K562 (cell line): ENCODE measurements at regions not wholly inside any gene's neighbourhood (a gene's known extent, or its start where the extent isn't known, plus 50 kb on each side); places are given as distances from the start of the nearest gene placed in this dataset.

Experiments used
- ATAC-seq: fragments of 200-7000 bp; cut with Tn5 transposase; 3 replicates; pipeline ENCODE4 v1.9.1; 2020; ENCODE audit warnings: moderate library complexity
- BruUV-seq: library from RNA; stranded (reverse); fragments of 400-500 nt; replicated peaks from 2 replicates; lab custom pipeline; 2021; lab: Mats Ljungman, UMichigan
- CTCF ChIA-PET: fragments of 300-600 bp; formaldehyde crosslinking; extraction: SDS; loops from one replicate; lab custom pipeline; 2021; ENCODE audit warnings: low intra/inter-chr PET ratio; lab: Yijun Ruan, JAX
- POLR2A ChIA-PET: fragments of 300-600, 350-650 bp; sonication (Branson Sonifier 250); formaldehyde crosslinking; extraction: SDS; loops from one replicate; lab custom pipeline; 2021; ENCODE audit warnings: antibody characterized with exemption, inconsistent platforms; lab: Yijun Ruan, JAX
- DNase-seq, 4 experiments: peaks; one replicate each; pipeline versions ENCODE4 v3.0.0 to v3.0.0-alpha.2; 2011 to 2018; ENCODE audit warnings: low spot score in 3 of 4, mixed read lengths in 3 of 4; ENCODE audit errors: extremely low read depth in 1 of 4
- FAIRE-seq: peaks from 2 replicates; lab custom pipeline; 2011; peaks lifted over from hg19 to GRCh38; lab: Jason Lieb, UNC
- H2AFZ ChIP-seq: 2 replicates; pipeline ENCODE4 v1.6.0; 2011; ENCODE audit warnings: low read depth, low read length, control low read depth, inconsistent platforms
- H3K27ac ChIP-seq: fragments of 200-600 bp; 3 replicates; pipeline ENCODE4 v1.8.0; 2011; ENCODE audit warnings: low read depth, mild to moderate bottlenecking, control low read depth, inconsistent platforms, low read length, moderate library complexity, mixed read lengths; ENCODE audit errors: extremely low read depth
- H3K27me3 ChIP-seq, 2 experiments: fragments of 300-600 bp in 1 of 2; 2 replicates in 1 of 2; 3 replicates in 1 of 2; pipeline versions ENCODE4 v1.6.0 to v1.8.0; 2011; ENCODE audit warnings: inconsistent platforms in 2 of 2, low read length in 2 of 2, mild to moderate bottlenecking in 1 of 2, mixed read lengths in 1 of 2, moderate library complexity in 1 of 2; ENCODE audit not compliant: control insufficient read depth in 2 of 2, insufficient read depth in 2 of 2
- H3K36me3 ChIP-seq: fragments of 300-600 bp; 3 replicates; pipeline ENCODE4 v1.8.0; 2011; ENCODE audit warnings: mild to moderate bottlenecking, low read length, inconsistent platforms; ENCODE audit not compliant: control insufficient read depth, insufficient read depth
- H3K4me1 ChIP-seq, 2 experiments: fragments of 200-600 bp in 1 of 2; replicated peaks in 1 of 2; 2 replicates in 1 of 2; 3 replicates in 1 of 2; pipeline versions ENCODE4 v1.5.1 to v1.8.0; 2011; ENCODE audit warnings: inconsistent platforms in 2 of 2, low read length in 2 of 2, mild to moderate bottlenecking in 1 of 2, mixed read lengths in 1 of 2, moderate library complexity in 1 of 2; ENCODE audit not compliant: control insufficient read depth in 2 of 2, insufficient read depth in 2 of 2
- H3K4me2 ChIP-seq: 2 replicates; pipeline ENCODE4 v1.6.1; 2011; ENCODE audit warnings: low read length, control low read depth, inconsistent platforms, mixed read lengths; ENCODE audit not compliant: insufficient read depth
- H3K4me3 ChIP-seq: fragments of 200-600 bp; sonication (generic), shearing (Covaris generic); 2 replicates; pipeline ENCODE4 v1.5.1; 2016; ENCODE audit warnings: control low read depth, inconsistent platforms
- H3K79me2 ChIP-seq: fragments of 200-600 bp; 3 replicates; pipeline ENCODE4 v1.8.0; 2011; ENCODE audit warnings: low read length, inconsistent platforms; ENCODE audit not compliant: control insufficient read depth, insufficient read depth
- H3K9ac ChIP-seq, 2 experiments: 2 replicates each; pipeline versions ENCODE4 v1.6.0 to v1.6.1; 2011; ENCODE audit warnings: low read depth in 2 of 2, low read length in 2 of 2, control low read depth in 1 of 2, inconsistent platforms in 1 of 2, mild to moderate bottlenecking in 1 of 2, mixed read lengths in 1 of 2; ENCODE audit not compliant: insufficient read depth in 1 of 2
- H3K9me1 ChIP-seq: one replicate; pipeline ENCODE4 v1.6.0; 2011; ENCODE audit warnings: inconsistent platforms, mild to moderate bottlenecking, low read length, moderate library complexity; ENCODE audit not compliant: control insufficient read depth, insufficient read depth
- H3K9me3 ChIP-seq: replicated peaks from 2 replicates; pipeline ENCODE4 v1.5.1; 2011; ENCODE audit warnings: low read depth, low read length, inconsistent platforms; ENCODE audit not compliant: control insufficient read depth, insufficient read depth
- H4K20me1 ChIP-seq: replicated peaks from 2 replicates; pipeline ENCODE4 v1.6.1; 2011; ENCODE audit warnings: low read length, inconsistent platforms, mixed read lengths; ENCODE audit not compliant: control insufficient read depth, insufficient read depth
- C11orf30 ChIP-seq: fragments of 450-650 bp; IDR thresholded peaks from 2 replicates; pipeline ENCODE4 v1.6.1; 2016; ENCODE audit warnings: low read depth, mild to moderate bottlenecking
- CBFB ChIP-seq: sonication (generic); formaldehyde crosslinking; IDR thresholded peaks from 2 replicates; pipeline ENCODE4 v1.4.0; 2020; ENCODE audit warnings: mild to moderate bottlenecking, missing genetic modification reagents
- CREBBP ChIP-seq: IDR thresholded peaks from one replicate; pipeline ENCODE4 v1.6.1; 2012; ENCODE audit warnings: low read depth, mild to moderate bottlenecking, control low read depth, inconsistent platforms, low read length
- MAFF ChIP-seq: IDR thresholded peaks from 2 replicates; pipeline ENCODE4 v1.6.1; 2012; ENCODE audit warnings: low read length, improper control_type of control experiment
- NEUROD1 ChIP-seq: fragments of 150-350 bp; IDR thresholded peaks from 2 replicates; pipeline ENCODE4 v1.6.1; 2014; ENCODE audit warnings: borderline replicate concordance, low read length, low read depth; ENCODE audit not compliant: partially characterized antibody
- NFE2 ChIP-seq: IDR thresholded peaks from 2 replicates; pipeline ENCODE4 v1.6.1; 2014; ENCODE audit warnings: antibody characterized with exemption, low read depth
- NONO ChIP-seq, 2 experiments: fragments of 200-400 bp in 1 of 2; fragments of 450-650 bp in 1 of 2; formaldehyde crosslinking in 1 of 2; IDR thresholded peaks; 2 replicates each; pipeline ENCODE4 v1.6.1; 2017; ENCODE audit warnings: low read depth in 2 of 2, mild to moderate bottlenecking in 2 of 2, moderate library complexity in 2 of 2, low read length in 1 of 2
- PTBP1 ChIP-seq: fragments of 200-400 bp; formaldehyde crosslinking; IDR thresholded peaks from 2 replicates; pipeline ENCODE4 v1.6.1; 2017; ENCODE audit warnings: low read depth, low read length
- SIN3B ChIP-seq: fragments of 450-650 bp; IDR thresholded peaks from 2 replicates; pipeline ENCODE4 v1.6.1; 2017; ENCODE audit warnings: low read depth, mild to moderate bottlenecking, moderate library complexity
- TRIM24 ChIP-seq, 2 experiments: fragments of 450-650 bp; IDR thresholded peaks; 2 replicates each; pipeline ENCODE4 v1.6.1; 2016
- XRCC3 ChIP-seq: fragments of 450-650 bp; IDR thresholded peaks from 2 replicates; pipeline ENCODE4 v1.6.1; 2017; ENCODE audit warnings: mild to moderate bottlenecking, moderate library complexity
- ZNF347 ChIP-seq: fragments of 450-650 bp; formaldehyde crosslinking; IDR thresholded peaks from 2 replicates; pipeline ENCODE4 v1.4.0; 2020; ENCODE audit warnings: low read depth, mild to moderate bottlenecking, moderate library complexity
- in situ Hi-C: fragments of 300-500 bp; cut with MboI; formaldehyde crosslinking; loops from 4 replicates; pipeline ENCODE4 v1.15.0; 2018; ENCODE audit warnings: inconsistent platforms, mixed read lengths
- intact Hi-C: fragments of 100-400 bp; cut with micrococcal nuclease; formaldehyde crosslinking; loops from 2 replicates; pipeline ENCODE4 v1.14.2; 2022
- TF ChIP-seq, protein P1 (sequence below): IDR thresholded peaks from 3 replicates; pipeline ENCODE4 v1.6.1; 2011; ENCODE audit warnings: borderline replicate concordance, mild to moderate bottlenecking, moderate library complexity; ENCODE audit not compliant: insufficient read length; ENCODE audit errors: extremely low read depth
- TF ChIP-seq, protein P2 (sequence below), 3 experiments: IDR thresholded peaks in 2 of 3; conservative IDR thresholded peaks in 1 of 3; 2 replicates each; pipeline ENCODE4 v1.5.1; 2011 to 2012; ENCODE audit warnings: low read length in 3 of 3, mild to moderate bottlenecking in 3 of 3, control low read depth in 2 of 3, improper control_type of control experiment in 1 of 3, inconsistent platforms in 1 of 3, low read depth in 1 of 3, mixed read lengths in 1 of 3, moderate library complexity in 1 of 3; ENCODE audit not compliant: insufficient read depth in 2 of 3
- TF ChIP-seq, protein P3 (sequence below): fragments of 250-450 bp; sonication (Bioruptor Pico); IDR thresholded peaks from 2 replicates; pipeline ENCODE4 v1.8.0; 2022; ENCODE audit warnings: moderate library complexity, mild to moderate bottlenecking, inconsistent platforms
- TF ChIP-seq, protein P4 (sequence below): fragments of 250-450 bp; sonication (Bioruptor Pico); IDR thresholded peaks from 2 replicates; pipeline ENCODE4 v1.5.0; 2022; ENCODE audit warnings: mild to moderate bottlenecking

DNA sequence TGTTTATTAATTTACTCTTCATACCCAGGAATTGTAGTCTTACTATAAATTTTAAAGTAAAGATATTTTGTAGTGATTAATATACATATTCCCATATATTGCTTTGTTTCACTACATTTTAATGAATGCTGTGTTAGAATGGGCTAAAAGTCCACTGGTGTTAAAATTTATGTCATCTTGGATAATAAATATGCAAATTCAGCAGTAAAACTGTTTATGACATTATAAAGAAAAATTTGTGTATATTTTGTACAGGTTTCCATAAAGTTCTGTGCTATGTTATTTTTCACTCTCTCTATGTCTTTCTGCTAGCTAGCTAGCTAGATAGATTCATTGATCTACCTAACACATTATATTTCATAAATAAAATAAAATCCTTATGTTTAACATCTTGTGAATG, 1071.2 kb downstream of the FAT4 start:
- POLR2A ChIA-PET = no interaction called here
- intact Hi-C loops = no loop called here
- no peaks in the 10 kb centered on the region for H3K9me1 ChIP-seq
- no peaks in the 10 kb centered on the region for H3K36me3 ChIP-seq
- H3K9me3 ChIP-seq = peaks cover 2% of the 10 kb centered on the region
- no peaks in the 10 kb centered on the region for H4K20me1 ChIP-seq
- no peaks in the 10 kb centered on the region for H3K4me1 ChIP-seq
- ATAC-seq = no peak
- H2AFZ ChIP-seq = no peak overlapping the region
- no peaks in the 10 kb centered on the region for H3K79me2 ChIP-seq
- no peak overlapping the region for H3K9ac ChIP-seq
- H3K27ac ChIP-seq = no peak overlapping the region
- in situ Hi-C loops = no loop called here
- CTCF ChIA-PET = no interaction called here
- H3K27me3 ChIP-seq = no peaks in the 10 kb centered on the region
- no peak for FAIRE-seq
- BruUV-seq = no TSS peak
- H3K4me2 ChIP-seq = no peak overlapping the region
- no peak for DNase-seq
- no peak overlapping the region for H3K4me3 ChIP-seq
- no peak for TF ChIP-seq NEUROD1
- TF ChIP-seq SIN3B = no peak
- TF ChIP-seq NONO (IDR thresholded peaks at IDR 0.05; ENCODE audit: low read depth in 2 of 2, low read length in 1 of 2) = no peak
- TF ChIP-seq, protein P1, sequence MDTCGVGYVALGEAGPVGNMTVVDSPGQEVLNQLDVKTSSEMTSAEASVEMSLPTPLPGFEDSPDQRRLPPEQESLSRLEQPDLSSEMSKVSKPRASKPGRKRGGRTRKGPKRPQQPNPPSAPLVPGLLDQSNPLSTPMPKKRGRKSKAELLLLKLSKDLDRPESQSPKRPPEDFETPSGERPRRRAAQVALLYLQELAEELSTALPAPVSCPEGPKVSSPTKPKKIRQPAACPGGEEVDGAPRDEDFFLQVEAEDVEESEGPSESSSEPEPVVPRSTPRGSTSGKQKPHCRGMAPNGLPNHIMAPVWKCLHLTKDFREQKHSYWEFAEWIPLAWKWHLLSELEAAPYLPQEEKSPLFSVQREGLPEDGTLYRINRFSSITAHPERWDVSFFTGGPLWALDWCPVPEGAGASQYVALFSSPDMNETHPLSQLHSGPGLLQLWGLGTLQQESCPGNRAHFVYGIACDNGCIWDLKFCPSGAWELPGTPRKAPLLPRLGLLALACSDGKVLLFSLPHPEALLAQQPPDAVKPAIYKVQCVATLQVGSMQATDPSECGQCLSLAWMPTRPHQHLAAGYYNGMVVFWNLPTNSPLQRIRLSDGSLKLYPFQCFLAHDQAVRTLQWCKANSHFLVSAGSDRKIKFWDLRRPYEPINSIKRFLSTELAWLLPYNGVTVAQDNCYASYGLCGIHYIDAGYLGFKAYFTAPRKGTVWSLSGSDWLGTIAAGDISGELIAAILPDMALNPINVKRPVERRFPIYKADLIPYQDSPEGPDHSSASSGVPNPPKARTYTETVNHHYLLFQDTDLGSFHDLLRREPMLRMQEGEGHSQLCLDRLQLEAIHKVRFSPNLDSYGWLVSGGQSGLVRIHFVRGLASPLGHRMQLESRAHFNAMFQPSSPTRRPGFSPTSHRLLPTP = no peak
- TF ChIP-seq, protein P2, sequence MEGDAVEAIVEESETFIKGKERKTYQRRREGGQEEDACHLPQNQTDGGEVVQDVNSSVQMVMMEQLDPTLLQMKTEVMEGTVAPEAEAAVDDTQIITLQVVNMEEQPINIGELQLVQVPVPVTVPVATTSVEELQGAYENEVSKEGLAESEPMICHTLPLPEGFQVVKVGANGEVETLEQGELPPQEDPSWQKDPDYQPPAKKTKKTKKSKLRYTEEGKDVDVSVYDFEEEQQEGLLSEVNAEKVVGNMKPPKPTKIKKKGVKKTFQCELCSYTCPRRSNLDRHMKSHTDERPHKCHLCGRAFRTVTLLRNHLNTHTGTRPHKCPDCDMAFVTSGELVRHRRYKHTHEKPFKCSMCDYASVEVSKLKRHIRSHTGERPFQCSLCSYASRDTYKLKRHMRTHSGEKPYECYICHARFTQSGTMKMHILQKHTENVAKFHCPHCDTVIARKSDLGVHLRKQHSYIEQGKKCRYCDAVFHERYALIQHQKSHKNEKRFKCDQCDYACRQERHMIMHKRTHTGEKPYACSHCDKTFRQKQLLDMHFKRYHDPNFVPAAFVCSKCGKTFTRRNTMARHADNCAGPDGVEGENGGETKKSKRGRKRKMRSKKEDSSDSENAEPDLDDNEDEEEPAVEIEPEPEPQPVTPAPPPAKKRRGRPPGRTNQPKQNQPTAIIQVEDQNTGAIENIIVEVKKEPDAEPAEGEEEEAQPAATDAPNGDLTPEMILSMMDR (IDR thresholded peaks at IDR 0.05 in 2 of 3, conservative IDR thresholded peaks at IDR 0.05 in 1 of 3; ENCODE audit: insufficient read depth in 2 of 3, low read depth in 1 of 3, low read length in 3 of 3) = no peak
- TF ChIP-seq TRIM24 (IDR thresholded peaks at IDR 0.05) = no peak
- TF ChIP-seq, protein P3, sequence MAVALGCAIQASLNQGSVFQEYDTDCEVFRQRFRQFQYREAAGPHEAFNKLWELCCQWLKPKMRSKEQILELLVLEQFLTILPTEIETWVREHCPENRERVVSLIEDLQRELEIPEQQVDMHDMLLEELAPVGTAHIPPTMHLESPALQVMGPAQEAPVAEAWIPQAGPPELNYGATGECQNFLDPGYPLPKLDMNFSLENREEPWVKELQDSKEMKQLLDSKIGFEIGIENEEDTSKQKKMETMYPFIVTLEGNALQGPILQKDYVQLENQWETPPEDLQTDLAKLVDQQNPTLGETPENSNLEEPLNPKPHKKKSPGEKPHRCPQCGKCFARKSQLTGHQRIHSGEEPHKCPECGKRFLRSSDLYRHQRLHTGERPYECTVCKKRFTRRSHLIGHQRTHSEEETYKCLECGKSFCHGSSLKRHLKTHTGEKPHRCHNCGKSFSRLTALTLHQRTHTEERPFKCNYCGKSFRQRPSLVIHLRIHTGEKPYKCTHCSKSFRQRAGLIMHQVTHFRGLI = no peak
- no peak for TF ChIP-seq NFE2
- no peak for TF ChIP-seq CREBBP
- TF ChIP-seq XRCC3 = no peak
- TF ChIP-seq MAFF = peak; percentile 44; the same call in 1 of the 2 replicates
- TF ChIP-seq ZNF347 (CRISPR knock-in tag) = no peak
- no peak for TF ChIP-seq CBFB
- TF ChIP-seq PTBP1 = no peak
- TF ChIP-seq C11orf30 = peak; percentile 60
- TF ChIP-seq, protein P4, sequence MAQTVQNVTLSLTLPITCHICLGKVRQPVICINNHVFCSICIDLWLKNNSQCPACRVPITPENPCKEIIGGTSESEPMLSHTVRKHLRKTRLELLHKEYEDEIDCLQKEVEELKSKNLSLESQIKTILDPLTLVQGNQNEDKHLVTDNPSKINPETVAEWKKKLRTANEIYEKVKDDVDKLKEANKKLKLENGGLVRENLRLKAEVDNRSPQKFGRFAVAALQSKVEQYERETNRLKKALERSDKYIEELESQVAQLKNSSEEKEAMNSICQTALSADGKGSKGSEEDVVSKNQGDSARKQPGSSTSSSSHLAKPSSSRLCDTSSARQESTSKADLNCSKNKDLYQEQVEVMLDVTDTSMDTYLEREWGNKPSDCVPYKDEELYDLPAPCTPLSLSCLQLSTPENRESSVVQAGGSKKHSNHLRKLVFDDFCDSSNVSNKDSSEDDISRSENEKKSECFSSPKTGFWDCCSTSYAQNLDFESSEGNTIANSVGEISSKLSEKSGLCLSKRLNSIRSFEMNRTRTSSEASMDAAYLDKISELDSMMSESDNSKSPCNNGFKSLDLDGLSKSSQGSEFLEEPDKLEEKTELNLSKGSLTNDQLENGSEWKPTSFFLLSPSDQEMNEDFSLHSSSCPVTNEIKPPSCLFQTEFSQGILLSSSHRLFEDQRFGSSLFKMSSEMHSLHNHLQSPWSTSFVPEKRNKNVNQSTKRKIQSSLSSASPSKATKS (CRISPR knock-in tag) = no peak
